SJCRH30 (cell line): ENCODE measurements at regions not wholly inside any gene's neighbourhood (a gene's known extent, or its start where the extent isn't known, plus 50 kb on each side); places are given as distances from the start of the nearest gene placed in this dataset.

Experiments used
- DNase-seq, 2 experiments: peaks; one replicate each; pipeline ENCODE4 v3.0.0-alpha.2; 2015 to 2020
- H3K27ac ChIP-seq: fragments of 250-450 bp; sonication (Bioruptor Pico); 2 replicates; pipeline ENCODE4 v1.5.1; 2020; ENCODE audit warnings: mild to moderate bottlenecking, moderate library complexity
- H3K27me3 ChIP-seq: fragments of 250-450 bp; sonication (Bioruptor Pico); 2 replicates; pipeline ENCODE4 v1.5.1; 2020; ENCODE audit warnings: mild to moderate bottlenecking, moderate library complexity
- H3K36me3 ChIP-seq: fragments of 250-450 bp; sonication (Bioruptor Pico); 2 replicates; pipeline ENCODE4 v1.5.1; 2020; ENCODE audit warnings: mild to moderate bottlenecking, moderate library complexity
- H3K4me1 ChIP-seq: fragments of 250-450 bp; sonication (Bioruptor Pico); 2 replicates; pipeline ENCODE4 v1.5.1; 2020; ENCODE audit warnings: mild to moderate bottlenecking, moderate library complexity
- H3K4me3 ChIP-seq: fragments of 250-450 bp; sonication (Bioruptor Pico); 2 replicates; pipeline ENCODE4 v1.5.1; 2020; ENCODE audit warnings: mild to moderate bottlenecking, moderate library complexity
- H3K9me3 ChIP-seq: fragments of 250-450 bp; sonication (Bioruptor Pico); replicated peaks from 2 replicates; pipeline ENCODE4 v1.5.1; 2020; ENCODE audit warnings: mild to moderate bottlenecking, moderate library complexity

DNA sequence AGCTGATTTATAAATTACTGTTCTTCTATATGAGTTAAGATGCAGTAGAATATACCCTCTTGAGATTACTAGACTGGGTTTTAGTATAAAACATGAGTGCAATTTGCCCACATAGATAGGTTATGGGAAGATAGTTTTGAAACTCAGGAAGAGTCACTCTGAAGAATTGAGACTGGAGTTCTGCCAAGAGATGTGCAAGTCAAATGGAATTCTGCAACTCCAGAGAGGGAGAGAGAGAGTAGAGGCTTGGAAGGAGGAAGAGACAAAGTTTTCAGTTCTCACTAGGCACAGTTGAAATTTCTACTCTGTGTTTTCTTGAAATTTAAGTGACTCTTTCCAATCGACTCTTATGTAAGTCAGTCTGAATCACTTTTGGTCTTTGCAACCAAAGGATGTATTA, 878.8 kb downstream of the TSN start:
- no peak for DNase-seq
- Histone ChIP-seq H3K27ac (no peak overlapping the region), H3K4me1 (no peaks in the 10 kb centered on the region), H3K9me3 (no peaks in the 10 kb centered on the region), H3K27me3 (no peaks in the 10 kb centered on the region), H3K36me3 (no peaks in the 10 kb centered on the region), H3K4me3 (no peak overlapping the region)

- Histone ChIP-seq H3K27me3 (no peaks in the 10 kb centered on the region), H3K4me3 (no peak overlapping the region), H3K36me3 (no peaks in the 10 kb centered on the region), H3K4me1 (no peaks in the 10 kb centered on the region), H3K9me3 (no peaks in the 10 kb centered on the region), H3K27ac (no peak overlapping the region)
- DNase-seq: no peak
Observed at GRCh38 chr2:122634920-122635319, 879.5 kb downstream of the TSN start.

DNA sequence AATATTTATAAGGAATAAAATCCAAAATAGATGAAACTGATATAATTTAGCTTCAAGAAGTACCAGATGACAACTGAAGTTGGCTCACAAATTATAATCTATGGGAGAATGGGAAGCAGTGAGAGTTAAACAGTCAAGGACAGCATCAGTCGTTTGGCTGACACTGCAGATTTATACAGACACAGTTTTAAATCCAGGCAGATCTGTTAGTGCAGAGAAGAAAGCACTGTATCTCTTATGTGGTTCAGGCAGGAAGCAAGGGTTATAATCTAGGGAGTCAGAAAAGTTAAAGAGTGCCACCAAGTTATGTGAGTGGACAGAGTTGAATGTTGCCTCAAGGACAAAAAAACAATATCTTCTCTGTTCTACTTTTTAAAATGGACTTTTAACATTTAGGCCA, 880.2 kb downstream of the TSN start:
- no peak for DNase-seq
- Histone ChIP-seq H3K27me3 (no peaks in the 10 kb centered on the region), H3K36me3 (no peaks in the 10 kb centered on the region), H3K4me3 (no peak overlapping the region), H3K9me3 (no peaks in the 10 kb centered on the region), H3K27ac (no peak overlapping the region), H3K4me1 (no peaks in the 10 kb centered on the region)

DNA sequence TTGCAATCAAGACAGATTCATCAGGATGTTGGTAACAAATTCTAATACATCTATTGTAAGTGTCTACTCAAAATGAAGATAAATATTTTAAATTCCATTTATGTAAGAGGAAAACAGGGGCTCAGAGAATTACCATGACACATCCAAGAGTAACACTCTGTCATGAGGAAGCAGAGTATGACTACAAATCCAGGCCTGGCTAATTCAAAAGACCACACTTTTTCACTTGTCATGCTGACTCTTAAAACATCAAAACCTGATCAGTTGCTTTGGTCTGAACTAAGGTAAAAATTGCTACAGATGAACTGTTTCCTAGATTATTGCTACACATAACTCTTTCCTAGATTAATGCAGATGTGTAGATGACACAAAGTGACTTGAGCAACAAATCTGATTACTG, 880.6 kb downstream of the TSN start:
- Histone ChIP-seq H3K36me3 (no peaks in the 10 kb centered on the region), H3K4me1 (no peaks in the 10 kb centered on the region), H3K4me3 (no peak overlapping the region), H3K27ac (no peak overlapping the region), H3K9me3 (no peaks in the 10 kb centered on the region), H3K27me3 (no peaks in the 10 kb centered on the region)
- DNase-seq: no peak

DNA sequence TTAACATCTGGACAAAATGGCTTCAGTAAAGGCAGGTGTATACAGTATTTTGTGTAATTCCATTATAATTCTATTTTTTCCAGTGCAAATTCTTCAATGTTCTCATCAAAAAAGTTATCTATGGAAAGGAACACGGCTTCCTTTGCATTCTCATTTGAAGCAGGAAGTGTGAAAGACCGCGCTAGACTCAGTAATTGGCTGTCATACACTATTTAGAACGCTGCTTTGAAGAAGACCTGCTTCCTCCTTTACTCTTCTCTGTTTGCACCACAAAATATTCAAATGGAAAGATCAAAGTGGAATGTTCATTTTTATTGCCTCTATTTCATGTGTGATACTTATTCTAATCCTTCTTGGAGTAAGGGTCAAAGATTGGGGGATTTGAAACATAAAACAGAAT, 883.7 kb downstream of the TSN start:
- H3K27ac ChIP-seq: no peak overlapping the region
- no peak for DNase-seq
- H3K4me3 ChIP-seq: no peak overlapping the region
- no peaks in the 10 kb centered on the region for H3K36me3 ChIP-seq
- H3K27me3 ChIP-seq: no peaks in the 10 kb centered on the region; the same call in 1 of the 2 replicates
- no peaks in the 10 kb centered on the region for H3K4me1 ChIP-seq
- no peaks in the 10 kb centered on the region for H3K9me3 ChIP-seq

DNA sequence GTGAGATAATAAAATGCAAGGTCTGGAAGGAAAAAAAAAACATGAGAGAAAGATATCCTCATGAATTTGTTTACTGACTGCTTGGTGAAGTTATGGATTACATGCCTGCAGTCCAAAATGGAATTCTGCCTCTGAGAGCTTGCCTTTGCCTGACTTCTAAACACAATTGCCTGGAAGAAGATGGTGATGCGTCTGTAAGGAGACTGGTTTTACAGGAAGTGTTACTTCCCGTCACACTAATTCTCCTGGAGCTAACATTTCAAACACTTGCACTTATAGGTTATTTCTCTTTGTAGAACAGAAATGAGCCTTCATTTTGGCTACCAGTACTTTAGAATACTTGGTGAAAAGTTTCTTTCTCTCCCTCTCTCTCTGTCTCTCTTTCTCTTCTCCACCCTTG, 884.3 kb downstream of the TSN start:
- Histone ChIP-seq H3K4me1 (no peaks in the 10 kb centered on the region), H3K27me3 (no peaks in the 10 kb centered on the region; the same call in 1 of the 2 replicates), H3K36me3 (no peaks in the 10 kb centered on the region), H3K9me3 (no peaks in the 10 kb centered on the region), H3K4me3 (no peak overlapping the region), H3K27ac (no peak overlapping the region)
- DNase-seq: no peak

DNA sequence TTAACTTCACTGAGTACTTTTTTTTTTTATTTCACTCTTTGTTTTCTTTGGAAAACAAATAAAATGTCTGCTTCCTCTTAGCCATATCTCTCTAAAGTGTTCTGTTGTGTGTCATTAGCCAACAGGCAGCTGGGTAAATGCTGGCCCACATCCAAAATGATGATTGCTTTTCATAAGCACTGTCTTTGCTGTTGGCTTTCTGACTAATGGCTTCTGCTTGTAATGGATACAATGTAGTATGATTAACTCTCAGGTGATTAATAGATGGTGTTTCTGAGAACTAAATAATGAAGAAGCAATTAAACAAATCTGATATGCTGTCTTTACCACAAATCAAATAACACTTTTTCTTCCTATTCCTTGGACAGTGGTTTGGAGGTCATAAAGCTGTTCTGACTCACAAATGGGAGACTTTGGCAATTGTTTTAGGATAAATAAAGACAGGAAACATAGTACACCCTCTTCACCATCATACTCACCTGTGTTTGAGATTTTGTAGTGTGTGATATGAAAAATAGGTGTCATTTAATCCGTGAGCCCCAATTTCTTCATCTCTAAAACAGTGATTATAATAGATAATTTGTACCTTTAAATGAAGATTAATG, 888.4 kb downstream of the TSN start:
- no peak overlapping the region for H3K4me3 ChIP-seq
- H3K9me3 ChIP-seq: no peaks in the 10 kb centered on the region
- no peak overlapping the region for H3K27ac ChIP-seq
- no peaks in the 10 kb centered on the region; the same call in 1 of the 2 replicates for H3K27me3 ChIP-seq
- DNase-seq: peak in 1 of 2 experiments; percentile 6
- no peaks in the 10 kb centered on the region for H3K36me3 ChIP-seq
- no peaks in the 10 kb centered on the region for H3K4me1 ChIP-seq

DNA sequence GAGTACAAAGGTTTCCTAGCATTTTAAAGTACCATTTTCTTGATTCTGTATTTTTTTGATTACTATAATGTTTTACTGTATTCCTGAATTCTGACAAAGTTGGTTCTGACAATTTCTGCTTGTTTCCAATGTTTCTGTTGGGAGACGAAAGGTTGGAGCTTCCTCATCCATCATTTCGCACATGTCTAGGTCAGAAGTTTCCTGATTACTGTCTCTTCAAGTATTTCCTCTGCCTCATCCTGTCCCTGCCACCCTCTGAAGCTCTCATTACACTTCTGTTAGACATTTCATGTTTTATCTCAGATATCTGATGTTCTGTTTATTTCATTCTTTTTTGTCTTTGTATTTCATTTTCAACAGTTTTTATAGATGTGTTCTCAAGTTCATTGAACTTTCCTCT, 895.8 kb downstream of the TSN start:
- Histone ChIP-seq H3K4me3 (no peak overlapping the region), H3K27me3 (no peaks in the 10 kb centered on the region)

DNA sequence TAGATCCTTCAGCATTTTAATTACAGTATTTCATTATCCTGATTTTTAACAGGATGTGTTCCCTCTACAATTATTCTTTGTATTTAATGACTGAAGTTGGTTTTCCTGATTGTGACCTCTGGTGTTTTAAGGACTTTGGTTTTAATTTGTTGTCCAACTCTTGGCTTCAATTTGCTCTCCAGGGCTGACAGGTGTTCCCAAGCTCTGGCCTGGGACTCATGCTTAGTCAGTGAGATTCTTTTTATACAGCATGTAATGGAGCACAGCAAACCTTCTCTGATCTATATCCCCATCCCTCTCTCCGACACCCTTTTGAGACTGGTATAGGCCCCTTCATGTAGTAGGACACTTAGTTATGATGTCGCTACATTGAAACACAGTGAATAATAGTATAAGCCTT, 896.3 kb downstream of the TSN start:
- no peak for DNase-seq
- Histone ChIP-seq H3K27me3 (no peaks in the 10 kb centered on the region), H3K9me3 (no peaks in the 10 kb centered on the region), H3K36me3 (no peaks in the 10 kb centered on the region), H3K4me3 (no peak overlapping the region), H3K27ac (no peak overlapping the region), H3K4me1 (no peaks in the 10 kb centered on the region)

More for the DNA sequence above, 895.8 kb downstream of the TSN start:
- Histone ChIP-seq H3K36me3 (no peaks in the 10 kb centered on the region), H3K27ac (no peak overlapping the region), H3K4me1 (no peaks in the 10 kb centered on the region), H3K9me3 (no peaks in the 10 kb centered on the region)
- no peak for DNase-seq

GRCh38 chr2:122652670-122653069, 897.2 kb downstream of the TSN start:
- Histone ChIP-seq H3K9me3 (no peaks in the 10 kb centered on the region), H3K4me3 (no peak overlapping the region), H3K27ac (no peak overlapping the region), H3K36me3 (no peaks in the 10 kb centered on the region), H3K4me1 (no peaks in the 10 kb centered on the region), H3K27me3 (no peaks in the 10 kb centered on the region)
- DNase-seq: no peak

DNA sequence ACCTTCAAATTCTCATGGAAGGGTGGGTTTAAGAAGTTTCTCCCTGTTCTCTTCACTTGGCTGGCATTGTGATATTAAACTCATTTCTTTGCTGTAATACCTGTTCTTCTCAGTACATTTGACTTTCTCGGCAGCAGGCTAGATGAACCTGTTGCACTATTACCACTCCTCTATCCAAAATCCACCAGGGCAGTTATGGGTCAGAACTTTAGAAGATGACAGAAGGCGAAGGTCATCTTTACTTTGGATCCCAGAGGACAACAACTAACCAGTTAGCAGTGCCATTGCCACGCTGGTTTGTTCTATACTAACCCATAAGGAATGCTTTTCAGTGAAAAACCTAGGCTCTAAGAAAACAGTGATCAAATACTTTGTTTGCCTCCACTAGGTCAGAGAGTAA, 901.0 kb downstream of the TSN start:
- H3K4me1 ChIP-seq: no peaks in the 10 kb centered on the region
- H3K9me3 ChIP-seq: no peaks in the 10 kb centered on the region
- DNase-seq: no peak
- H3K36me3 ChIP-seq: no peaks in the 10 kb centered on the region
- H3K27ac ChIP-seq: no peak overlapping the region
- H3K27me3 ChIP-seq: no peaks in the 10 kb centered on the region
- H3K4me3 ChIP-seq: no peak overlapping the region

GRCh38 chr2:122660786-122661634, 905.6 kb downstream of the TSN start:
- Histone ChIP-seq H3K4me3 (no peak overlapping the region), H3K27me3 (no peaks in the 10 kb centered on the region), H3K27ac (no peak overlapping the region), H3K4me1 (no peaks in the 10 kb centered on the region), H3K36me3 (no peaks in the 10 kb centered on the region), H3K9me3 (no peaks in the 10 kb centered on the region)
- no peak for DNase-seq

GRCh38 chr2:122663620-122664019, 908.2 kb downstream of the TSN start:
- Histone ChIP-seq H3K9me3 (no peaks in the 10 kb centered on the region), H3K27me3 (no peaks in the 10 kb centered on the region), H3K4me3 (no peak overlapping the region), H3K27ac (no peak overlapping the region), H3K4me1 (no peaks in the 10 kb centered on the region), H3K36me3 (no peaks in the 10 kb centered on the region)
- no peak for DNase-seq

DNA sequence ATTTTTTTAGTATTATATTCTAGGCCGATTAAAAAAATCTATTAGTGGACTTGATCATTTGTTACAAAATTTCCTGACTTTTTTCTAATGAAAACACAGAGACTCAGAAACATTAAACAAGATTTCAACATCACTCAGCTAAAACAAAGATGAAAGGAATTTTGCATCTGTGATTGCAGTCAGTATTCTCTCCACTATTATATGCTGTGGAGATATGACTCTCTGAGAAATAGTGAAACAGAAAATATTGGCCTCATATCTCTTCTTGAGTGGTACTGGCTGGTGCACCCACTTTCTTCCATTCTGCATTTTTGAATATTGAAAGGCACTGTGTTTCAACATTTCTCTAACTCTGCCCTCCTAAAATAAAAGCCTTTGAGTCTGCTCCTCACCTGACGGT, 914.2 kb downstream of the TSN start:
- no peak overlapping the region for H3K4me3 ChIP-seq
- H3K9me3 ChIP-seq: no peaks in the 10 kb centered on the region
- DNase-seq: no peak
- no peaks in the 10 kb centered on the region for H3K36me3 ChIP-seq
- no peak overlapping the region for H3K27ac ChIP-seq
- H3K27me3 ChIP-seq: no peaks in the 10 kb centered on the region
- no peaks in the 10 kb centered on the region for H3K4me1 ChIP-seq

DNA sequence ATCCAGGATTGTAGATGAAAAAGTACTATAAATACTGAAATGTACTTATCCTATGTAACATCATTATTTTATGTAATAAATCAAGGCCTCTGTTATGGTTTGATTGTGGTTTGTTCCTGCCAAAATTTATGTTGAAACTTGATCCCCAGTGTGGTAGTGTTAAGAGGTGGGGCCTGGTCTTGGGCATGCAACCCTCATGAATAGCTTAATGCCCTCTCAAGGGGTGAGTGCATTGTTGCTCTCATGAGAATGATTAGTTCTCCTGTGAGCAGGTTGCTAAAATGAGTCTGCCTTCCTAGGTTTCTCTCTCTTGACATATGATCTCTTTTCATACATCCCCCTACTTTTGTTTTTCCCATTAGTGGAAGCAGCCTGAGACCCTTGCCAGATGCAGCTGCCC, 915.4 kb downstream of the TSN start:
- no peaks in the 10 kb centered on the region for H3K36me3 ChIP-seq
- H3K4me3 ChIP-seq: no peak overlapping the region
- DNase-seq: no peak
- no peaks in the 10 kb centered on the region for H3K9me3 ChIP-seq
- H3K27ac ChIP-seq: no peak overlapping the region
- H3K27me3 ChIP-seq: no peaks in the 10 kb centered on the region
- H3K4me1 ChIP-seq: no peaks in the 10 kb centered on the region

DNA sequence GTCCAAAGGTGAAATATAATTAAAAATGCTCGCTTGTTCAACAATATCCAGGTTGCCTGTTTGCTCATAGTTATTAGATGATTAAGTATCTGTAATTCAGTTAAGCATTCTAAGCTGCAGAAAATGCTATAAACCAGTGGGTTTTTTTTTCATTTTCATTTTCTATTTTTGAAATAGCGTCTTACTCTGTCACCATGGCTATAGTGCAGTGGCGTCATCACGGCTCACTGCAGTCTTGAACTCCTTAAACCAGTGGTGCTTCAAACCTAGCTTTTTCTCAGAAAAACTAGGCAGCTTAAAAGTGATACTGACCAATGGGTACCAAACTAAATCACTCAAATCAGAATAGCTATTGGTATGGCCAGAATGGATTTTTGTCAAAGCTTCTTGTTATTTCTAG, 925.2 kb downstream of the TSN start:
- no peak for DNase-seq
- no peaks in the 10 kb centered on the region for H3K4me1 ChIP-seq
- no peaks in the 10 kb centered on the region for H3K9me3 ChIP-seq
- no peaks in the 10 kb centered on the region for H3K27me3 ChIP-seq
- no peak overlapping the region for H3K4me3 ChIP-seq
- H3K36me3 ChIP-seq: no peaks in the 10 kb centered on the region
- H3K27ac ChIP-seq: no peak overlapping the region
